GM19372 (cell line): ENCODE measurements at regions not wholly inside any gene's neighbourhood (a gene's known extent, or its start where the extent isn't known, plus 50 kb on each side); places are given as distances from the start of the nearest gene placed in this dataset.

Experiments used
- ATAC-seq: cut with Tn5 transposase; IDR thresholded peaks from one replicate; pipeline ENCODE4 v1.9.1; 2021; ENCODE audit warnings: mild to moderate bottlenecking, low read depth, moderate library complexity; ENCODE audit not compliant: unreplicated experiment

DNA sequence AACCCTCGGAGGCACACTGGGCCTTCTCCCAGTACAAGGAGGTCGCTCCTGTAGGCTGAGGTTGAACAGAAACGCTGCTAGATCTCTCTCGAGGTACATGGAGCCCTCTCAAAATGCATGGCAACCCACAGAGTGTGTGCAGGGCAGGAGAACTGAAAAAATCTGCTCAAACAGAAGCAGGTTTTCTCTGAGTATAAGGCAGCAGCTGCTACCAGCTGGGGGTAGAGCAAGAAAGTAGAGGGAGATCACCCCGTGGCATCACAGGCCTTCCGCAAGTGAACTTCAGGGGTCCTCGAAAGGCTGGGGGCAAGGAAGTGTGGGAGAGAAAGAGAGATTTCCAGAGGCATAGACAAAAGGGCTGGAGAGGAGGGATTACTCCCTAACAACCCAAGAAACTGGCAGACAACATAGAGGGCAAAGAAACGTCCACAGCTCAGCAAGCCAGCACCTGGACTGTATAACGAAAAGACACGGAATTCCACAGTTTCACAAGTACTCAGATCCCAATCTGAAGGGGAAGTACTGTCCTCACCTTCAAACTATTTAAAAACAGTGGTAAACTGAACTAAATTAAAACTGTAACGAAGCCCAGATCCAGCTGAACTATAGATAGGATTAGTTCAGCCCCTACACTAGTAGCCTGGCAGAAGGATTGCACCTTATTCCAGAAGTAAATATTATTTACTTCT is 299.2 kb downstream of the IPMK start:
- ATAC-seq = no peak

DNA sequence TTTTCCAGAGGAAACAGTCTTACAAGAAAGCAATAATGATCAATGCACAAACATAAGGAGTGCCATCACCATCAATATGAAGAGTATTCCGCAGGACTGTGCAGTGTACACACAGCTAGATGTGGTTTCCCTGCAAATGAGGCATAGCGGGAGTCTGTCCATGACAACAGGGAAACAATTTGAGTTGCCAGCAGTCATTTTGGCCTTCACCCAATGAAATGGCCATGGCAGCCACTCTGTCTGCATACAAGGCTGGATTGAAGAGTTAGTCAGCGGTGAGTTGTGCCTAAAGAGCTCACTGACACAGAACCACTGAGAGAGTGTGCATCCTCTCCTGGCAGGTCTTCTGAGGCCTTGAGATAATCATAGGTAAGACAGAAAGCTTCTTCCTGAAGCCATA is 303.3 kb downstream of the IPMK start:
- no peak for ATAC-seq

- ATAC-seq = no peak
Observed at GRCh38 chr10:57963546-57963945, 304.1 kb downstream of the IPMK start.

GRCh38 chr10:57962839-57963238 is 304.9 kb downstream of the IPMK start:
- no peak for ATAC-seq

DNA sequence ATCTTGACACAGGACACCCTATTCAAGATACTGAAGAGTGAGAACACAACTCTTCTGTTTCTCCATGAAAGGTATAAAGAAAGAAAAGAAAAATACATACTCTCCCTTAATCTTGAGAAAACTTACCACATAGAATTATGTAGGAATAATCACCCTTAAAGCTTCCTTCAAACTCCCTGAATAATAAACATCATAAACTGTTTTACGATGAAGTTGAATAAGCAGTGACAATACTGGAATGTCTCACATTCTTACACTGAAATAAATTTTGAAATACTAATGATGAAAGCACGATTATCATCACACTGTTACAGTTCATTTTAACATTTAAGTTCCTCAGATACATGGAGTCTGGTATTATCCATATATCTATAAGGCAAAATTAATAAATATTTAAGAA is 306.2 kb downstream of the IPMK start:
- ATAC-seq = no peak

- ATAC-seq = no peak
Observed at GRCh38 chr10:57960406-57960805, 307.3 kb downstream of the IPMK start.

GRCh38 chr10:57959318-57960006 is 308.2 kb downstream of the IPMK start:
- no peak for ATAC-seq

GRCh38 chr10:57955076-57955475 is 312.6 kb downstream of the IPMK start:
- no peak for ATAC-seq

GRCh38 chr10:57952741-57953140 is 315.0 kb downstream of the IPMK start:
- no peak for ATAC-seq

- ATAC-seq = no peak
Observed at GRCh38 chr10:57950442-57950974, 317.2 kb downstream of the IPMK start.

DNA sequence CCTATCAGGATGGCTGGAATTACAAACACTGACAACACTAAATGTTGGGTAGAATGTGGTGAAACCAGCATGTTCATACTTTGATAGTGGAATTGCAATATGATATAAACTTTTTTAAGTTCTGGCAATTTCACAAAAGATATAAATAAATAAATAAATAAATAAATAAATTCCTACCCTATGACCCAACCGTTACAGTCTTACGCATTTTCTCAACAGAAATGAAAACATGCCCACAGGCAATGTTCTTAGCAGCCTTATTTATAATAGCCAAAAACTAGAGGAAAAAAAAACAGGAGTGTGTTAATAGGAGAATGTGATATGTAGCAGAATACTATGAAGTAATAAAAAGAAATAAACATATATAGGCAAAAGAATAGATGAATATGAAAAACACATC is 318.9 kb downstream of the IPMK start:
- ATAC-seq = no peak

- no peak for ATAC-seq
Observed at GRCh38 chr10:57946833-57947232, 320.9 kb downstream of the IPMK start.

- ATAC-seq = no peak
Observed at GRCh38 chr10:57943701-57944100, 324.0 kb downstream of the IPMK start.

DNA sequence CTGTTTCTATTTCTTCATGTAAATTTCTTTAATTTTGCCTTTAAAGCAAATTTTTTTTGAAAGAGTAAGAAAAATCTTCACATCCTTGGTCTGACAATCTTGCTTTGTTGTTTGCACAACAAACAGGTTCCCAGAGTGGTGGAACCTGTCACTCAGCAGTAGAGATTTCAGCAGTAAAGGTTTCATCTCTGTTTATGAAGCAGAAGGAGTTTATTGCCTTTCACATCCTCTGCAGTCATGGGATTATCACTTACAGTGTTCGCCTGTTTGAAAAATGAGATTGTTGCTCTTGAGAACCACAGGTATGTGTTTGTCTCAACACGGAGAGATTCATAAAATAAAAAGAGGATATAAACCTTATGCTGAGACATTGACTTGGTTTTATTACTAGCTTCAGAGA is 342.6 kb downstream of the IPMK start:
- ATAC-seq = no peak

GRCh38 chr10:57921140-57921539 is 346.6 kb downstream of the IPMK start:
- ATAC-seq = no peak

GRCh38 chr10:57919864-57920263 is 347.8 kb downstream of the IPMK start:
- no peak for ATAC-seq

DNA sequence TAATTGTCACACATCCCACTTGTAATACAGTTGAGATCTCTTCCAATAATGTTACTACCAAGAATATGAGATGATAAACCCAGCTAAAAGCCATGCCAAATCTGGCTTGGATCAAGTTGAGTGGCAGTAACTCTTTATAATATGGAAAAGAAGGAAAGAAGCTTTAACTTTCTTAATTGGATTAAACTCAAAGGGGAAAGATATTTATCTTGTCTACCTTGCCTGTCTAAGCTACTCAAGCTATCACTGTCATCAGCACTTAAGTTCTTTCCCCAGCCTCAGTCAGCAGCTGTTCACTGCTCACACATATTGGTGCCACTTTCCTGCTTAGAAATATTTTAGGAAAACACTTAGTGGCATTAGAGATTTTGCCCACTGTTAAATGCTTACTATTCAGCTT is 350.7 kb downstream of the IPMK start:
- ATAC-seq = no peak

GRCh38 chr10:57905861-57906260 is 361.8 kb downstream of the IPMK start:
- no peak for ATAC-seq

GRCh38 chr10:57905010-57905409 is 362.7 kb downstream of the IPMK start:
- no peak for ATAC-seq

GRCh38 chr10:57898231-57898630 is 369.5 kb downstream of the IPMK start:
- no peak for ATAC-seq

DNA sequence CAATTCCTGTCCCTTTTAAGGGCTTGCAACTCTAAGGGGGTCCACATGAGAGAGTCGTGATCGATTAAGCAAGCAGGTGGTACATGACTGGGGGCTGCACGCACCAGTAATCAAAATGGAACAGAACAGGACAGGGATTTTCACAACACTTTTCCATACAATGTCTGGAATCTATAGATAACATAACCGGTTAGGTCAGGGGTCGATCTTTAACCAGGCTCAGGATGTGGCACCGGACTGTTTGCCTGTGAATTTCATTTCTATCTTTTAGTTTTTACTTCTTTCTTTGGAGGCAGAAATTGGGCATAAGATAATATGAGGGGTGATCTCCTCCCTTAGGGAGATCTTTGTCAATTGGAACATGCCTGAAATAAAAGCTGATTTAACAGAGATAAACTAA is 370.1 kb downstream of the IPMK start:
- ATAC-seq = no peak

- no peak for ATAC-seq
Observed at GRCh38 chr10:57894361-57894760, 373.3 kb downstream of the IPMK start.
